ENCODE measurements at regions not wholly inside any gene's neighbourhood (a gene's known extent, or its start where the extent isn't known, plus 50 kb on each side); places are given as distances from the start of the nearest gene placed in this dataset.
A peak's percentile ranks its signal among the peaks of the same experiment; 100 is the strongest.

DNA sequence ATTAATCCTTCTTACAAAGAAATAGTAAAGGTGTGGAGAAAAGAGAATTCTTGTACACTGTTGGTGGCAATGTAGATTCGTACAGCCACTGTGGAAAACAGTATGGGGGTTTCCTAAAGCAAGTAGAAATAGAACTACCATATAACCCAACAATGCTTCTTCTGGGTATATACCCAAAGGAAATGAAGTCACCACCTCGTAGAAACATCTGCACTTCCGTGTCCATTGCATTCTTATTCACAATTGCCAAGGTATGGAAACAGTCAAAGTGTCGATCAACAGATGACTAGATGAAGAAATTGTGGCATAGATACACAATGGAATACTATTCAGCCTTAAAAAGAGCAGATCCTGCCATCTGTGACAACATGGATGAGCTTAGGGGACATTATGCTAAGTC is 93.4 kb upstream of the TGIF1 start:
- DNase-seq (ENCODE audit: low read depth), result no peak
- no peak overlapping the region for H3K4me3 ChIP-seq (ENCODE audit: low read depth, low read length)
- TF ChIP-seq, protein P1, sequence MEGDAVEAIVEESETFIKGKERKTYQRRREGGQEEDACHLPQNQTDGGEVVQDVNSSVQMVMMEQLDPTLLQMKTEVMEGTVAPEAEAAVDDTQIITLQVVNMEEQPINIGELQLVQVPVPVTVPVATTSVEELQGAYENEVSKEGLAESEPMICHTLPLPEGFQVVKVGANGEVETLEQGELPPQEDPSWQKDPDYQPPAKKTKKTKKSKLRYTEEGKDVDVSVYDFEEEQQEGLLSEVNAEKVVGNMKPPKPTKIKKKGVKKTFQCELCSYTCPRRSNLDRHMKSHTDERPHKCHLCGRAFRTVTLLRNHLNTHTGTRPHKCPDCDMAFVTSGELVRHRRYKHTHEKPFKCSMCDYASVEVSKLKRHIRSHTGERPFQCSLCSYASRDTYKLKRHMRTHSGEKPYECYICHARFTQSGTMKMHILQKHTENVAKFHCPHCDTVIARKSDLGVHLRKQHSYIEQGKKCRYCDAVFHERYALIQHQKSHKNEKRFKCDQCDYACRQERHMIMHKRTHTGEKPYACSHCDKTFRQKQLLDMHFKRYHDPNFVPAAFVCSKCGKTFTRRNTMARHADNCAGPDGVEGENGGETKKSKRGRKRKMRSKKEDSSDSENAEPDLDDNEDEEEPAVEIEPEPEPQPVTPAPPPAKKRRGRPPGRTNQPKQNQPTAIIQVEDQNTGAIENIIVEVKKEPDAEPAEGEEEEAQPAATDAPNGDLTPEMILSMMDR (IDR thresholded peaks at IDR 0.05; ENCODE audit: insufficient read depth, low read length), result no peak

DNA sequence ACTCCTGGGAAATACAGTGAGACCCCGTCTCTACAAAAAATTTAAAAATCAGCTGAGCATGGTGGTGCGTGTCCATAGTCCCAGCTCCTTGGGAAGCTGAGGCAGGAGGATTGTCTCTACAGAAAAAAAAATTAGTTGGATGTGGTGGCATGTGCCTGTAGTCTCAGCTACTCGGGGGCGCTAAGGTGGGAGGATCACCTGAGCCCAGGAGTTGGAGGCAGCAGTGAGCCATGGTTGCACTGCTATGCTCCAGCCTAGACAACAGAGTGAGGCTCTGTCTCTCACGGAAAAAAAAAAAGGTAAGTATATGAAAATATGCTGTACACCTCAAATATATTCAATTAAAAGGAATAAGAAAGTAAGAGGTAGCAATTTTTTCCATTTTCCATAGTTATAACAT is 92.5 kb upstream of the TGIF1 start:
- TF ChIP-seq, protein P1 (IDR thresholded peaks at IDR 0.05; ENCODE audit: insufficient read depth, low read length), result no peak

DNA sequence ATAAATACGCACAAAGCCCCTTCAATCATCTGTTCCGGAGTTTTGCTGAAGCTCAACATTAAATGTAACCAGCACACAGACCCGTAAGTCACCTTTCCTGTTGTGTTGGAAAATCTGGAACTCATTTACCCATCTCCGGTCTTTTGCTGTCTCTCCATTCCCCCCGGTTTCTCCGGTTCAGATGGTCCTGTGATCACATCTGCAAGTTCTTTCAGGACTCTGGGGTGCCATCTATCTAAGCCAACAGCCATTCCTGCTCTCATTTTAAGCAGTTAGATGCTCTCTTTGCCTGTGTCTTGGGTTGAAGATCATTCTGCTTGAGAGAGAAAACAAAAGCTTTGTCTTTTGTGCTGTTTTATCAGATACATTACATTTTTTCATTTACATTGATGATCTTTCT is 91.7 kb upstream of the TGIF1 start:
- TF ChIP-seq, protein P1 (IDR thresholded peaks at IDR 0.05; ENCODE audit: insufficient read depth, low read length), result no peak
- DNase-seq (ENCODE audit: low read depth), result no peak
- no peak overlapping the region for H3K4me3 ChIP-seq (ENCODE audit: low read depth, low read length)

More for the DNA sequence above, 92.5 kb upstream of the TGIF1 start:
- H3K4me3 ChIP-seq (ENCODE audit: low read depth, low read length), result no peak overlapping the region
- no peak for DNase-seq (ENCODE audit: low read depth)

DNA sequence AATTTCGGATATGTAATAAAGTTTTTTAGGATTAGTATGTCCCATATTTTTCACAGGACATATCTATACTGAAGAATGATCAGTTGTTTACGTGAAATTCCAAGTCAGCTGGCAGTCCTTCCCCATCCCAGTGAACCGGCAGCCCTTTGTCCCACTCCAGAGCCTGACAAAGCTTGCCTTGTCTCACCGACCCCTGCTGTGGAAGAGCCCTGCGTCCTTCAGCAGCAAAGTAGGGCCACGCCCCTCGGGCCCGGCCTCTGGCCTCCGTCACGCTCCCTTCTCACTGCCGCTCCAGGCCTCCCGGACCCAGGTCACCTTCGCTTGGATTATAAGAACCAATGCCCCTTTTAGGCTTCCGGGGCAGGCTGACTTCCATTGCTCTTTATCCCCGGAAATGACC is 89.8 kb upstream of the TGIF1 start:
- H3K4me3 ChIP-seq (ENCODE audit: low read depth, low read length), result no peak overlapping the region
- no peak for DNase-seq (ENCODE audit: low read depth)
- TF ChIP-seq, protein P1 (IDR thresholded peaks at IDR 0.05; ENCODE audit: insufficient read depth, low read length), result no peak

DNA sequence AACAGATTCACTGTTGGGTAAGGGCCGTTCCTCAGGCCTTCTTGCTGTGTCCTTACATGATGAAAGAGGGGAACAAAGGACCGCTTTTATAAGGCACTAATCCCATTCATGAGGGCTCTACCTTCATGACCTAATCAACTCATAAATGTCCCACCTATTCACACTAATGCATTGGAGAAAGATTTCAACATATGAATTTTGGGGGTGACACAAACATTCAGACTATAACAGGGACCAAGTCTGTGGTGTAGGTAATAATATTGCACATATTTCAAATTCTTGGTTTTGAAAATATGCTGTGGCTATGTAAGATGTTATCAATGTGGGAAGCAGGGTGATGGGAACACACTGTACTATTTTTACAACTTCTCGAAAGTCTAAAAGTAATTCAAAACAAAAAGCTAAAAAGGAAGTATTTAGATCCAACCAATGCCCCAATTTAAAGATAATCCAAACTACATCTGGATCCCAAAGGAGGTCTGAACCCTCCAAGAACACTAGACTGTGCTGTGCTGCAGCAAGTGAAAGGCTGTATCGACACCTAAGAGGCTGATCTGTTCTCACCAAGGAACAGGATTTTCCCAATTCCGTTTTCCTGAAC is 82.4 kb upstream of the TGIF1 start:
- DNase-seq (ENCODE audit: low read depth), result peak; percentile 74
- no peak overlapping the region for H3K4me3 ChIP-seq (ENCODE audit: low read depth, low read length)
- TF ChIP-seq, protein P1 (IDR thresholded peaks at IDR 0.05; ENCODE audit: insufficient read depth, low read length), result peak; percentile 7

DNA sequence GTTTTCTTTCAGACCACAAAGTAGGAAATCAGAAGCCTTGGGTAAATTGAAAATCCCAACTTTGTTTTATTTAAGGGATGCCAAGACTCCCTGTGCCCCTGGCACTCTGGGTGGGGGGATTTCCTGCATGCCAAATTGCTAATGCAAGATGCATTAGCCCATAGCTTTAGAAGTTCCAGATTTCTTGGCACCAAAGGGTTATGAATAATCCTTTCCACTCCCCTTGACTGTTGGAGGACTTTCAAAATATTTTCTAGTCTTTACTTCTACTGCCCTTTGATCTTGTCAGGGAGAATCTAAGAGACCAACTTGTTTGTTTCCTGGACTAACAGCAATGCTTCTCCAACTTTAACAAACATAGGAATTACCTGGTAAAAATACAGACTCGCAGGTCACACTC is 81.8 kb upstream of the TGIF1 start:
- peak; percentile 94 for DNase-seq (ENCODE audit: low read depth)
- TF ChIP-seq, protein P1 (IDR thresholded peaks at IDR 0.05; ENCODE audit: insufficient read depth, low read length), result no peak
- H3K4me3 ChIP-seq (ENCODE audit: low read depth, low read length), result no peak overlapping the region

DNA sequence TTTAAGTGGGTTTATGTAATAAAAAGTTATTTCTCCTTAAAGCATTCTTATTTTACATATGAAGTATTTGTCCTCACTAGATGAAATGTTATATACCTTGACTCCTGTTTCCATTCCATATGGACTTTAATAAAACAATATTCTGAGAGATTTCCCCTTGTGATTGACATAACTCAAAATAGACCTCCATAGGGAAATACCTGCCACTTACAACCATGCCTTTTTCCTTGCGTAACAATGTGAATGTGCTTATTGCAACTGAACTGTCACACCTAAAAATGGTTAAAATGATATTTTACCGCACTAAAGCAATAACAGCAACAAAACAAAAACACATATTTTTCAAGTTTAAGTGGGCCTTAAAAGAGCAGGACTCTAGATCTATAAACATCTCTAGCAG is 70.3 kb upstream of the TGIF1 start:
- TF ChIP-seq, protein P1 (IDR thresholded peaks at IDR 0.05; ENCODE audit: insufficient read depth, low read length), result no peak
- no peak overlapping the region for H3K4me3 ChIP-seq (ENCODE audit: low read depth, low read length)

More for the DNA sequence above, 70.3 kb upstream of the TGIF1 start:
- DNase-seq (ENCODE audit: low read depth), result no peak
